ENCODE measurements at regions not wholly inside any gene's neighbourhood (a gene's known extent, or its start where the extent isn't known, plus 50 kb on each side); places are given as distances from the start of the nearest gene placed in this dataset.

GRCh38 chr12:116382686-116383530, 105.4 kb upstream of the MED13L start:
- H3K4me3 ChIP-seq (ENCODE audit: low read depth, low read length) = no peak overlapping the region
- DNase-seq (ENCODE audit: low read depth) = no peak
- TF ChIP-seq CTCF (IDR thresholded peaks at IDR 0.05; ENCODE audit: insufficient read depth, low read depth, low read length, missing control alignments) = no peak

GRCh38 chr12:116384175-116384574, 106.7 kb upstream of the MED13L start:
- DNase-seq (ENCODE audit: low read depth) = no peak
- no peak overlapping the region for H3K4me3 ChIP-seq (ENCODE audit: low read depth, low read length)
- no peak for TF ChIP-seq CTCF (IDR thresholded peaks at IDR 0.05; ENCODE audit: insufficient read depth, low read depth, low read length, missing control alignments)

- TF ChIP-seq CTCF (IDR thresholded peaks at IDR 0.05; ENCODE audit: insufficient read depth, low read depth, low read length, missing control alignments) = no peak
- no peak overlapping the region for H3K4me3 ChIP-seq (ENCODE audit: low read depth, low read length)
- peak; percentile 35 for DNase-seq (ENCODE audit: low read depth)
These were observed 107.4 kb upstream of the MED13L start for GRCh38 chr12:116384691-116385485.

- no peak for DNase-seq (ENCODE audit: low read depth)
- TF ChIP-seq CTCF (IDR thresholded peaks at IDR 0.05; ENCODE audit: insufficient read depth, low read depth, low read length, missing control alignments) = no peak
- H3K4me3 ChIP-seq (ENCODE audit: low read depth, low read length) = no peak overlapping the region
These were observed 108.2 kb upstream of the MED13L start for GRCh38 chr12:116385486-116386217.

GRCh38 chr12:116389326-116389725, 111.8 kb upstream of the MED13L start:
- H3K4me3 ChIP-seq (ENCODE audit: low read depth, low read length) = no peak overlapping the region
- TF ChIP-seq CTCF (IDR thresholded peaks at IDR 0.05; ENCODE audit: insufficient read depth, low read depth, low read length, missing control alignments) = no peak
- DNase-seq (ENCODE audit: low read depth) = no peak

- DNase-seq (ENCODE audit: low read depth) = no peak
- no peak for TF ChIP-seq CTCF (IDR thresholded peaks at IDR 0.05; ENCODE audit: insufficient read depth, low read depth, low read length, missing control alignments)
- H3K4me3 ChIP-seq (ENCODE audit: low read depth, low read length) = no peak overlapping the region
These were observed 112.5 kb upstream of the MED13L start for GRCh38 chr12:116389990-116390389.

Measured in GM12865 (cell line).